Hindlimb muscle (tissue), 1 donor: ENCODE measurements at regions not wholly inside any gene's neighbourhood (a gene's known extent, or its start where the extent isn't known, plus 50 kb on each side); places are given as distances from the start of the nearest gene placed in this dataset.
"Not testable (repeated sequence)": the region's sequence is repeated elsewhere in the genome, so short reads cannot be mapped to it uniquely, and the experiment has no call there.

Experiments
- DNase-seq: peaks from one replicate; pipeline ENCODE4 v3.0.0-alpha.2; 2013

DNA sequence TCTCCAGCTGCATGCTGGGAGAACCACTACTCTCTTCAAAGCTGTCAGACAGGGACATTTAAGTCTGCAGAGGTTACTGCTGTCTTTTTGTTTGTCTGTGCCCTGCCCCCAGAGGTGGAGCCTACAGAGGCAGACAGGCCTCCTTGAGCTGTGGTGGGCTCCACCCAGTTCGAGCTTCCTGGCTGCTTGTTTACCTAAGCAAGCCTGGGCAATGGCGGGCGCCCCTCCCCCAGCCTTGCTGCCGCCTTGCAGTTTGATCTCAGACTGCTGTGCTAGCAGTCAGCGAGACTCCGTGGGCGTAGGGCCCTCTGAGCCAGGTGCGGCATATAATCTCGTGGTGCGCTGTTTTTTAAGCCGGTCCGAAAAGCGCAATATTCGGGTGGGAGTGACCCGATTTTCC is 215.0 kb downstream of the STIM2 start:
- not testable (repeated sequence) for DNase-seq

DNA sequence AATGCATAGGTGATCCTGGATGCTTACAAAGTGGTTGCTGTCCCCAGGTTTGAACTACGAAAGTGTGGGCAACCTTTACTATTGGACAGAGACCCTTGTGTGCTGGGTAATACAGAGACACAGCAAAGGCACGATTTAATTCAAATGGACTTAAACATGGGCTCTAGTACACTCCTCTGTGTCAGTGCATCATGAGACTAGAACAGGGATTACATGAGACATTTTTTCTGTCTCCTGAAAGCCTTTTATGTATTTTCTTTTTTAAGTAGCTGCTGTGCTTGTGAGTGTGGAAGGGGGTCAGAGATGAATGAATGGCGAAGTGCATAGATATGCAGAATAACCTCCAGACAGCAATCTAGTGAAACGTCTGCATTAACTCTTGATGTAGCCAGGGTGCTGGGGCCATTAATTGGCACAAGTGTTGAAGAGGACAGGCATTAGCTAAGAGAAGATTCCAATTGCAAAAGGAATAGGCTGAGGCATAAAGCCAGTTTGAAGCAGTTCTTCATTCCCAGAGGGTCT is 218.4 kb downstream of the STIM2 start:
- DNase-seq, result no peak

DNA sequence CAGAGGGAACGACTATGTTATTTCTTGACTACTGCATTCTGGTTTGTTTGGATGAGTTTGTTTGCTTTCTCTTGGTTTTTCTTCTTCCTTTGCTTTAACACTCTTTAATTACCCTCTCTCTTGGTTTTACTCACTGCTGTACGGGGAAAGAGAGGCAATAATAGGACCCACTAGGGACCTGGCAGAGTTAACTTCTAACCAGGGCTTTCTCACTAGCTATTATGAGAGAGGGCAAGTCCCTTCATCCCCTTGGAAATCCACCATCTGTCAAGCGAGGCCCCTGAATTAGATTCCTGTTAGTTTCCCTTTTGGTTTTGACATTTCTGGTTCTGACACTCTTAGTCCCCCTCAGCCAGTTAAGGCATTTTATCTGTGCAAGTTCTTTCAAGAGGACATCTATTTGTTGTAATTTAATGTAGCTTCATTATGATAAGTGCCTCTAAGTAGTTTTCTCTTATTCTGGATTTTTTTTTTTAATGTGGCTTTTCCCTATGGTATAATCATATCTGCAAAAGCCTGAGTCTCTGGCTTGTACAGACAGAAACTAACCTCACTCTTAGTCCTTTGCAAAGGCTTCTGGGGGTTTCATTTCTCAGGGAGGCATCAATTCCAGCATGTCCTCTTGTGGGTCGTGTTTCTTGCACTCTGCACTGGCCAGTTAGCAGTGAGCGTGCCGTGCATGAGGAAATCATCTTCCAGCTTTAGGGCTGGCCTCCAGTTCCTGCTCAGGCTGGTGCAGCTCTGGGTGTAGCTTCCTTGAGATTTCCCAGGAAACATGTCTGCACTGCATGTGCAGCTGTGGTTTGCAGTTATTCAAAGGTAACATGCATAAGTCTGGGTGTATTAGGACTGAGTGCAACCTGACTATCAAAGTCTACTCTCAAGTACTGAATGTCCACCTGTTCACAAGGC is 221.3 kb downstream of the STIM2 start:
- DNase-seq, result no peak

DNA sequence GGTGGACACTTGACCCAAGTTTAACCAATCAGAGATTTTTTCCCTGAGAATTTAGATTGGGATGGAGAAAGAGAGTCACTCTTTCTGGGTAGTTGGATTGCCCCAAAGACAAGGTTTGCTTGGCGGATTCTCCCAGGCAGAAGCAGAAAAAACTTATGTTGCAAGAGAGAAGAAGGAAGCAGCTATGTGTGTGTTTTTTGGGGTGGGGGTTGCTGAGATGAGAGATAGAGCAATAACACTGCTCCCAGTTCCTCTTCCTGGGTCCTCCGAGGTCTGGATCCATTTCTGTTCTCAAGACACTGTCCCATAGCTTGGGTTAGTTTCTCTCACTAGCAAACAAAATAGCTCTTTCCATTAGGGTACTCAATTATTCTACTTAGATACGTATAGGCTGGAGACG is 222.1 kb downstream of the STIM2 start:
- no peak for DNase-seq

DNA sequence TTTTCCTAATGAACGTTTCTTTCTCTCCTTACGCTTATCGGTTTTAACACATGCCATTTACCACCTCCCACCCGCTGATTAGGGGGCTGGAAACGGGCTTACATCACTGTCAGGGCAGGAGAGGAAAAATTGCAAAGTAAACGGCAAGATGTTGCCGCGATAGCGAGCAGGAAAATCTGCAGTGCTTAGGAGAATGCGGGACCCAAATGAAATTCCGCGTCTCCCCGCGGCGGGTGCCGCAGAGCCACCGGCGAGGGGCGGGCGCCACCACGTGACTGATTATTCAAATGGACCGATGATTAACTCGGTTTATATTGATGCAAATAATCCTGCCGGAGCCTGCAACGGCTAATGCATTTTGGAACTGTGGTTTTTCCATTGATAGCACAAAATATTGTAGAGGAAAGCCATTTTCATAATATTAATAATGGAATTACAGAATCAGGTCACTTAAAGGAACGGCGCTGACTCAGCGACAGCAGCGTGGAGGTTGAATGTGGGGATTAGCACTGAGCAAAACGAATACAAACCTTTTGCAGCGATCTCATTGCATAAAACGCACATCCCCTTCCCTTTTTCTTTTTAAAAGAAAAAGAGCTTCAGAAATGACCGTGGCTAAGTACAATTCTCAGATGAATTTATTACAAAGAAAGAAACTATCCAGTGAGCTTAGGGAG is 224.2 kb downstream of the STIM2 start:
- peak; percentile 33 for DNase-seq

DNA sequence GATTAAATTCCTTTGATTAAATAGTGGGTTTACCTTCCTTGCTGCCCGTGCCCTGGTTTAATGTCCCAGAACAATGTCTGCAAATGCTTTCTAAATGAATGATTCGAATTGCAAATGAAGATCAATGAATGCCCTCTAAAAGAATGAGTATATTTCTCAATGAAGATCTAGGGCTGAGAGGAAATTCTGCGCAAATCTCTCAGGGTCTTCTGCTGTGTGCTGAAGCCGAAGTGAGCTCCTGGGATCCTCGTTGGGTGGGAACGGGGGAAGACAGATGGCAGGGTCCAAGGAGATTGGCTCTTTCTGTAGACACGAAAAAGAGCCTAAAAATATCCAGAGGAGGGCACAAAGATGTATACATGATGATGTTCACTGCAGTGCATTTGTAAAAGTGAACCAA is 224.8 kb downstream of the STIM2 start:
- DNase-seq, result no peak

DNA sequence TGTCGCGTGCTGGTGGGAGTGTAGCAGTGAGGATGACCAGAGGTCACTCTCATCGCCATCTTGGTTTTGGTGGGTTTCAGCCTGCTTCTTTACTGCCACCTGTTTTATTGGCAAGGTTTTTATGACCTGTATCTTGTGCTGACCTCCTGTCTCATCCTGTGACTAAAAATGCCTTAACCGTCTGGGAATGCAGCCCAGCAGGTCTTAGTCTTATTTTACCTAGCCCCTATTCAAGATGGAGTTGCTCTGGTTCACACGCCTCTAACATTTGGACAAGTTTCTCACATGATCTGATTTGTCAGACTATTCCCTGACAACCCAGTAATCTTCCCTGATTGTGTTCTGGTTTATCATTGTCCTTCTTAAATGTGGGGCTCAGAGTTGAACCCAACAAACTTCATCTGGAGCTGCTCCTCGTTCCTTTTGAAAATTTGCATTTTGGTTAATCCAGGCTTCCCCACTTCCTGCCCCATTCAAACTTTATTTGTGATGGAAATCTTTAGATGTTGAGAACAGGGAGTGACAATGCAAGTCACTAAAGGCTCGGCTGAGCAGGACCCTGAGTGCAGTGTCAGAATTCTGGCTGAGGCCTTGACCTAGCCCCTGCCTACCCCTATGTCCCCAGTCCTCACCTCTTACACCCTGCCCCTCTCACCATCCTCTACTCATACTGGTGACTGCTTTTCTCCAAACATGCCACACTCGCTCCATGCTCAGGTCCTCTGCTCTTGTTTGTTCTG is 226.8 kb downstream of the STIM2 start:
- no peak for DNase-seq

DNA sequence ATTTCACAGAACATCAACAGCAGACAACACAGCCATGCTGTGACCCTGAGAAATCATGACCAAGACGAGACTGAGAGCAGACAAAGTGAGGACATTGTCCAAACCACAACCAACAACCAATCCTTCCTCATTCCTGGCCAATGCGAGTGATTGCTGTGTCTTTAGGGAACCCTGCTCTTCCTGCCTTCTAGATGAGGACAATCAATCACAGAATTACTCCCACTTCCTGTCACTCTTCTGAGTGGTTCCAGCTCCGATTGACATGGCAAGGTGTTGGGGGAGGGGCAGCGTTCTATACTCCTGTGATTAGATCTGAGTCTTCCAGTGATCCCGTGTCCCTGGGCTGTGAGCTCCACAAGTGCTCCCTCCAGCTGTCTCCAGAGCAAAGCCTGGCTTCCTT is 227.8 kb downstream of the STIM2 start:
- DNase-seq, result no peak

DNA sequence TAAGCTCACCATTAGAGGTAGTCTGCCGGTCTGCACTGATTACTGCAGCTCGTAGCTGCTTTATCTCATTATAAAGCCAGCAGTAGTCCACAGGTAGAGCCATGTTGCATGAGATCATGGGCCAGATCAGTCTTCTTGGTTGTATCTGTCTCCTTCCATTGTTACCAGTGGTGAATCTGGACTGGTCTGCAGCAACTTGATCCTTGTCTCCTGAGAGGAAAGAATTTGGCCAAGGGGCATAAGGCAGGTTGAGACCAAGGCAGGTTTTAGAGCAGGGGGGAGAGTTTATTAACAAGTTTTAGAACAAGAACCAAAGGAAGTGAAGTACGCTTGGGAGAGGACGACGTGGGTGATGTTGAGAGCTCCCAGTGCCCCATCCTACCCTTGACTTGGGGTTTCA is 228.5 kb downstream of the STIM2 start:
- no peak for DNase-seq

DNA sequence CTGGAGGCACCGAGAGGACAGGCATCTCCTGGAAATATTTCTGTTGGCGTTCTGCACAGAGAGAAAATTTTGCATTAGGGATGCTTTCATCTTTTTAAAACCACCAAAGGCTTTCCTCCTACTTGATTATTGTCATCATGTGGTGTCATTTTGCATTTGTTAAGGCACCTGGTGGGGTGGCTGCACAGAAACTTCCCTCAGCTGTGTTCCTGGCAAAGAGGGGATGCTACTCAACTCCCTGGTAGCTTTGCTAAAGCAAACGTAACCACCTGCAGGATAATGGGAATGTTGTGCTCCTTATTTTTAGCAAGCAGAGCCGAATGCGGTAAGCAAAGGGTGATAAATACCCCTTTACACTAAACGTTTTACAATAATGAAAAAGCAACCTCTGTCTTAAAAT is 229.8 kb downstream of the STIM2 start:
- no peak for DNase-seq

DNA sequence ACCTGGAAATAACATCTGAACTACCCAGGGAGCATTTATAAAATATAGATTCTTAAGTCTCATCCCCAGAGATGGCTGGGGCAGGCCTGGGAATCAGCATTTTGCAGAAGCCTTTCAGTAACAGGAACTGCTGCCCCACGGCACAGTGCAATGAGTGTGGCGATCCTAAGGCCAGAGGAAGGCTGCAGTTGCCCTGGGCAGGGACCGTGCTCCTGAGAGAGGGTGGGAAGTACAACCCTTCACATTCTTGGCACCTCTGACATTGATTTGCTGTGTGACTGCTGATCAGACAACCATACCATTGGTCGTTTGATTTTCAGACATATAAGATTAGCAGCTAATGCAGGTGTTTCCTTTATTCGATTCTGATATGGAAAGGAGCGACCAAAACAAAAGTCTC is 233.6 kb downstream of the STIM2 start:
- DNase-seq, result no peak

DNA sequence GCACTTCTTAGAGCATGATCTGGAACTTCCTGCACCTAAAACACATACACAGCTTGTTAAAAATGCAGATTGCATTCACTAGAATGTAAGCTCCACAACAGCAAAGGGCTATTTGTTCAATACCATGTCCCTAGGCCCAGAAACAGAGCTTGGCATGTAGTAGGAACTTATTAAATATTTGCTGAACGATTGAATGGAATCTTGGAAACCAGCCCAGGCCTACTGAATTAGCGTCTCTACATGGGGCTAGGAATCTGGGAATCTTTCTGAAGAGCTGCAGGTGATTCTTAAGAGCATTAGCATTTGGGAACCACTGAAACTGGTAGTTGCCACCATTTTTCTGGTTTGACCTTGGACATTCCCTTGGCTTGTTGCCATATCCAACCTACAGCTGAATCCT is 234.1 kb downstream of the STIM2 start:
- DNase-seq, result peak; percentile 47

DNA sequence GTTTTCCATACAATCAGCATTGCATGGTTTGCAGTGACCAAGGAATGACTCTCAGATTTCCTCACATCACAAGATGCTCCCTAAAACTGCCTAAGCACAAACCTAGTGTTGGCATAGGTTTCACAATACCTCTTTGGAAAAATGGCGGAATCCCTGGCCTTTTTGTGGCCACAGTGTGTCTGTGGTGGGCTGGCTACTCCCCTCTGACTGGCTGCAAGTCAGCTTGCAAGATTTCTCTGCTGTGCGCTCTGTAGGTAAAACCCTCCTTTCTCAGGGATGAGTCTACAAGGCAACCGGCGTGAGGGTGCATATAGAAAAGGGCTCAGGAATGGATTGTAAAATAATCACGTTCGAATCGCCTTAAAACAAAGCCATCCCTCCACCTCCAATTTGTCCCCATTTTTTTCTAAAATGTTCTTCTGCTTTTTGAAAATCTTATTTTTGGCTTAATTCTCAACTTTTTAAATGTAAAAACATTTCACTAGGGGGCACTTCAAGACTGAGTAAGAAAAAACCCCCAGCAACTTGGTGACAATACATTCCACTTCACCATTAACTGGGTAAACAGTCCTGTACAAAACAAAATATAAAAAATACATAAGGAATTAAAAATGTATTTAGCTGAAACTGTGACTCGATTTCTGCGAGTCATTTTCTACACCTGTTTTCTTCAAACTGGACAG is 235.6 kb downstream of the STIM2 start:
- no peak for DNase-seq

DNA sequence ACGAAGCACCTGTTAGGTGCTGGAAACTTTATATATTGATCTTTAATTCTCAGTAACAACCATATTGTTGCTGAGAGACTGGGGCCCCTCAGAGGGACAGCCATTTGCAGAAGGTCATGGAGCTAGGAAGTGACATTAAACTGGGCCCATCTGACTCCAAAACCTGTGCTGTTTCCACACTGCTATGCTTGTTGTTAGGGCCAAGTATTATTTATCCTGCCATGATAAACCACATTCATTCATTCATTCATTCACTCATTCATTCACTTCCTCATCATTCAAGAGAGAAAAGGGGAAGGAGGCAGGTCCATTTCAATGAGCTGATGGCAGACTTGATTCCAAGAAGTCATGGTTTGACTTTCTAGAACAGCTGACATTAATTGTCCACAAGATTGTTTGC is 237.4 kb downstream of the STIM2 start:
- no peak for DNase-seq

DNA sequence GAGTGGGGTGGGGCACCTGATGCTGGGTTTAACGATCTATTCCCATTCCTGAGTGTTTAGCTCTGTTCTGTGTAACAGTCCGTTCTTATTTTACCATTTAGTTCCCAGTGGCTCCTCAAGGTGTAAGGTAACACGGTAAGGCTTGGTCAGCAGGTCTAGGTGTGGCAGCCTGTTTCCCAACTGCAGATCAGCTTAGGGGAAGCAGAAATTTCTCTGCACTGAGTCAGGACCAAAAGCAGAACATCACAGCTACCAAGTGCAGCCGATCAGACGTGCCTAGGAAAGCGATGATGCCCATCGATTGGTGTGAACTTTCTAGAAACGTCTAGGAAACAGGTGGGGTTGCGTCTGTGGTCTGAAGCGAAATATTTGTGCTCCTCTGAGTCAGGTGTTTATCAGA is 240.1 kb downstream of the STIM2 start:
- no peak for DNase-seq

DNA sequence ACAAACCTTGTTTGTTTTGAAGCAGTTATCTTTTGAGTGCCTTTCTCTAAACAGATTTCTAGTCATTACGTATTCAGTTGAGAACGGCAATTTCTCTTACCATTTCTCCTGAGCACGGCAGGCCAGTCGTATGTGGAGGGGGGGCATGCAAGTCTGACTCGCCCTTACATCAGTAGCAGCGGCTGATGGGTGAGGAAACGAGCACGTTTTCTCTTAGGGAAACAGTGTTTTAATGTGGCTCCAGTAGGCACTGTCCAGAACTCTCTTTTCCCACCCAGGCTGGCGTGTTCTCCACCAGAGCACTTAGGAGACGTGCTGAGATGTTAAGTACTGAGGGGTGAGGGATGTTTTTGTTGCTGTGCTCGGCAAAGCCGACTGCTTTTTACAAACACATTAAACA is 240.5 kb downstream of the STIM2 start:
- DNase-seq, result no peak

DNA sequence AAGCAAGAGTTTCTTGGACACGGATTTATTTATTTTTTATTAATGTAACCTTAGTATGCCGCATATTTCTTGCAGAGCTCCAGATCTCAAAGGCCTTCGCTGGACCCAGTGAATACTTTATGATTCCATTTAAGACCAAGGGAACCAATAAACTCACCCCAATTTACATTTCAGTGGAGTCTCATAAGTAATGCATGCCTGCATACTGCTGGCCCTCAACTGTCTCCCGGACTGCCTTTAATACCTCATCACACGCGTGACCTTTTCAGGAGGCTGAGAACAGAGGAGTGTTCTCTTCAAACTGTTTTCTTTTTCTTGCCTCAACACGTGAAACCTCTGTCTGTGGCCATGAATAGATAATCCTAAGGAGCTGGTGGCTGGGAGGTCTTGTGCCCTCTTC is 240.9 kb downstream of the STIM2 start:
- DNase-seq, result no peak

DNA sequence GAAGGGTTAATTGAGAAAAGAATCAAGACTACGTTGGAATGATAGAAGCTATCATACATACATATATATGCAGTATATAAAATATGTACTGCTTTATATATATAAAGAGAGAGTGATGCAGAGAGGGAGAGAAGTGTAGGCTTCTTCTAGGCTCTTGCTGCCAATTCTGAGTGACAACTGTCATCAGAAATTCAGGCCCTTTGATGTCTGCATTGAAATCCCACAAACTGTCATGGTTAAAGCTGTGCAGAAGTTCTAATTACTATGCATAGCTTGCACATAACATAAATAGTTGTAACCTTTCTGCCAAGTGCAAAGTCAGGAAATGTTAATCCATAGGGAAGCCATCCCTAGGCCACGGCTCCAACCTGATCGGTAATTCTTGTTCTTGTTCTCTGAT is 251.0 kb downstream of the STIM2 start:
- no peak for DNase-seq

DNA sequence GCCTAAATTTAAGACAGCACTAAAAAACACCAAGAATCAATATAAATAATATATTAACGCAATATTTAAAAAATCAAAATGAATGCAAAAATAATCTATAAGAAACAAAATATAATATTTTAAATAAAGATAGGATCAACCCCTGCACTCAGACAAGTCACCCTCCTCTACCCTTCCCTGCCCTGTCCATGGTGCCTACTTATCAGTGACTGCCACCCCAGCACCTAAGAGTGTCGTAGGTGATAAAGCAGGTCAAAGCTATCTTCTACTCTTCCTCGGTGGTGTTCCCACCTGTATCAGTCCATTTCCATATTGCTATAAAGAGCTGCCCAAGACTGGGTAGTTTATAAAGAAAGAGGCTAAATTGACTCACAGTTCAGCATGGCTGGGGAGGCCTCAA is 251.9 kb downstream of the STIM2 start:
- no peak for DNase-seq

DNA sequence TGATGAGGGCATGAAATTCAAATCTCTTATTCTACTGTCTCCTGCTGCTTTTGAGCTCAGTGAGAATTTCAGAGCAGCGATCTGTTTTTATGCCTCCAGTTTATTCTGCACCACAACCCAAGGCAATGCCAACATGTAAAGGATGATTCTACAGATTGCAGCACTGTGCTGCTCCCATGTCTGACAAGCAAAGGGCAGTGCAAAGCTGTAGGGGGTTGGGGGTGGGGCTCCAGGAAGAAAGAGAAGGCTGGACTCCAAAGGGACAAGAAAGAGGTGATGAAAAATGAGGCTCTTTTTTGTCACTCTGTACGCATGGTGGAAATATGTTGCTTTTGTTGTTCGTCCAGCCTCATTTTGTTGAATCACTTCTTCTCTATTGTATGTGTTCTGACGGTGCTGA is 254.6 kb downstream of the STIM2 start:
- no peak for DNase-seq

DNA sequence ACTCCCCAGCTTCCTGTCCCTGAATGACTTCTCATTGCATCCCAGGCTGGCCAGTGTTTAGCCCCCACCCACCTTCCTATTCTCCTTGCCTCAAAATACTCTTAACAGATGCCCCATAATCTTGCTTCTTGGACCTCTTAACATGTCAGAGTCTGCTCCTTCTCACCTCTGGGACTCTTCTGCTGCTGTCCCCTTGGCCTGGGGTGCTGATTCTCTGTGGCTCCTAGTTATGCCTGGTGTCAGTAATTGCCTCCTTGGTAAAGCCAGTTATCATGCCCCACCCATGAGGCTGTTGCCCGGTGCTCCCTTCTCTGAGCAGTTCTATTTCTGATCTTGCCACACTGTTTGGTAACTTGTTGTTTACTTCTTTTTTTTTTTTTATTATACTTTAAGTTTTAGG is 256.8 kb downstream of the STIM2 start:
- DNase-seq, result no peak

DNA sequence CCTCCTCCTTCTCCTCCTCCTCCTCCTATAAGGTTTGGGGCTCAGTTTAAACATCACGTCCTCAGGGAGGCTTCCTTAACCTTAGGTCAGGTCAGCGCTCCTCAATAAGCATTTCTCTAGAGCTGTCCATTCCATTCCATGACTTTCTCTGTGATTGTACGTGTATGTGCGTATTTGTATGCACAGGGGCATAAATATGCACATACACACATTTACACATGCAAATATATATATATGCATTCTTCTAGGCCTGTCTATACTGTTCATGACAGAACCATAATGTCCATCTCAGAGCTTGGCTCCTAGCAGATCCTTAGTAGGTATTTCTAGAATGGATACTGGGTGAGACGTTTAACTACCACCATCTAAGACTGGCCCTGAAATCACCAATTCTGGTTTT is 258.6 kb downstream of the STIM2 start:
- DNase-seq, result no peak

DNA sequence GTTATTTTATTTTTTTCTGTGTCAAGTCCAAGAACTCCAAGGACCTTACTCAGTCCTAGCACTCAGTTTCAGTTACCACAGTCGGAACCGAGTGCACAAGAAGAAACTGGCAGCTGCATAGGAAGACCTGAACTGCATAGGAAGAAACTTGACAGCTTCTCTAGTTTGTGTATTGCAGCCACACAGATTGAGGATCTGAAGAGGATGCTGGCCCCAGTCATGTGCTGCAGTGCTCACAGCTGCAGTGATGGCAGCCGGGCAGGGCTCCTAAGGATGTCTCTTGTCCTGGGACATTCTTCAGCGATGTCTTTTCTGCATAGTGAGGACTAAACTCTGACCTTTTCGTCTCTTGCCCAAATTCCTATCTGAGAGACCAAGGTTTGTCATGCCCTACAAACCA is 261.2 kb downstream of the STIM2 start:
- no peak for DNase-seq
